Uterus (tissue), 2 donors: ENCODE measurements at regions not wholly inside any gene's neighbourhood (a gene's known extent, or its start where the extent isn't known, plus 50 kb on each side); places are given as distances from the start of the nearest gene placed in this dataset.

Experiments used
- POLR2A ChIP-seq, 2 donors: fragments of 450-650 bp; IDR thresholded peaks; one replicate each; pipeline ENCODE4 v1.6.1; 2016; ENCODE audit warnings: antibody characterized with exemption in 2 of 2, mild to moderate bottlenecking in 1 of 2, moderate library complexity in 1 of 2
- TF ChIP-seq, protein P1 (sequence below), 4 experiments: fragments of 200-600 bp in 2 of 4; fragments of 450-650 bp in 2 of 4; sonication (generic) in 2 of 4; IDR thresholded peaks; one replicate each; pipeline ENCODE4 v1.5.1; 2016 to 2019; ENCODE audit warnings: antibody characterized with exemption in 4 of 4, mild to moderate bottlenecking in 2 of 4, moderate library complexity in 1 of 4

DNA sequence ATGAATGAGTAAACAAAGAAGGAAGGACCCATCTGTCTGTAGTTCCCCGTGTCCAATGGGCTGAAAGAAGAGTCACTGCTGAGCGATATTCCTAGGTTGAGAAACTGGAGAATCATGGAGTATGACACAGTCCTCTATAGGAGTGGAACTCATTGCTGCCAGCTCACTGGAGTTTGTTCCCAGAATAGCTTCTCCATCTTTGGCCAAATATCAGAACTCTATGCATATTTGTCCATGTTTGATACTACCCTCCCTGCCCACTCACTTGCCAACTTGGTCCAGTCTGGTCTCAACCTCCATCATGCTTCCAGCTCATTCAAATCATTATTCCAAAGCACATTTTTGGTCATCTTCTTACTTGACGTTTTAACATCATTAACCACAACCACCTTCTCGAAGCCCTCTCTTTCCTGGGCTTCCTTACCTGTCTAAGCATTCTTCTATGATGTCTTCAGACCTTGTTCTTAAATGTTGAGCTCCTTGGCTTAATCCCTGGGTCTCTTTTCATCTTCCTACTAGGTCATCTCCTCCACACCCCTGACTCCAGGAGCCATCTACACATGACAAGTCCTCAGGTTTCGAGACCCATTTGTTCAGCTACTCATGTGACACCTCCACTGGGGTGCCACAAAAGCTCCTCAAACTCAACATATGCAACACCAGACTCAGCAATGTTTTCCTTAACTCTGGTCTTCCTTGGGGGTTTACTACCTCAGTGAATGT, 221.6 kb downstream of the MYCN start:
- no peak for TF ChIP-seq POLR2A (IDR thresholded peaks at IDR 0.05)
- TF ChIP-seq, protein P1, sequence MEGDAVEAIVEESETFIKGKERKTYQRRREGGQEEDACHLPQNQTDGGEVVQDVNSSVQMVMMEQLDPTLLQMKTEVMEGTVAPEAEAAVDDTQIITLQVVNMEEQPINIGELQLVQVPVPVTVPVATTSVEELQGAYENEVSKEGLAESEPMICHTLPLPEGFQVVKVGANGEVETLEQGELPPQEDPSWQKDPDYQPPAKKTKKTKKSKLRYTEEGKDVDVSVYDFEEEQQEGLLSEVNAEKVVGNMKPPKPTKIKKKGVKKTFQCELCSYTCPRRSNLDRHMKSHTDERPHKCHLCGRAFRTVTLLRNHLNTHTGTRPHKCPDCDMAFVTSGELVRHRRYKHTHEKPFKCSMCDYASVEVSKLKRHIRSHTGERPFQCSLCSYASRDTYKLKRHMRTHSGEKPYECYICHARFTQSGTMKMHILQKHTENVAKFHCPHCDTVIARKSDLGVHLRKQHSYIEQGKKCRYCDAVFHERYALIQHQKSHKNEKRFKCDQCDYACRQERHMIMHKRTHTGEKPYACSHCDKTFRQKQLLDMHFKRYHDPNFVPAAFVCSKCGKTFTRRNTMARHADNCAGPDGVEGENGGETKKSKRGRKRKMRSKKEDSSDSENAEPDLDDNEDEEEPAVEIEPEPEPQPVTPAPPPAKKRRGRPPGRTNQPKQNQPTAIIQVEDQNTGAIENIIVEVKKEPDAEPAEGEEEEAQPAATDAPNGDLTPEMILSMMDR (IDR thresholded peaks at IDR 0.05): no peak
